ENCODE measurements at regions not wholly inside any gene's neighbourhood (a gene's known extent, or its start where the extent isn't known, plus 50 kb on each side); places are given as distances from the start of the nearest gene placed in this dataset.

- ChIA-PET POLR2A (no interaction called here), CTCF (no interaction called here)
- DNase-seq (ENCODE audit: low read depth), result no peak
- H3K4me3 ChIP-seq (ENCODE audit: low read depth, low read length), result no peak overlapping the region
- TF ChIP-seq CTCF (IDR thresholded peaks at IDR 0.05; ENCODE audit: insufficient read depth, low read depth, low read length), result no peak
- no peaks in the 10 kb centered on the region for H3K27me3 ChIP-seq (ENCODE audit: control insufficient read depth, insufficient read depth, low read length)
- H3K36me3 ChIP-seq (ENCODE audit: control insufficient read depth, insufficient read depth, low read length), result no peaks in the 10 kb centered on the region
Observed at GRCh38 chr6:167449094-167449861, 124.4 kb downstream of the TTLL2 start.

DNA sequence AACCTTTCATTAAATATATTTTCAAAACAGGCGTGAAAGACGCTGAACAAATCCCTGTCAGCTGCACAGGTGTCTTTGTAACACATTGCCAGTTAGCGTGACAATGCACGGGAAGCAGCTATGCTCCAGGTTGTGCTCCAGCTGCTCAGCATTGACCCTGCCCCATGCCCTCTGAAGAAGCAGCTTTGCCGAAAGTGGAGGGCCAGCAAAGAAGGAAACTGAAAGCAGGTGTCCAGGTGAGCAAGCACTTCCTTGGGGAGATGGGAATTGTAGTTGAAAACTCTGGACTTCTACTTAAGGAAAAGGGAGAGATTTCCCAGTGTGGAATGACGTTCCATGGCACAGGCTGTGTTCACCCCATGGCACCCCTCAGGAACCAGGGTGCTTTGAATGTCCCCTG, 125.7 kb downstream of the TTLL2 start:
- CTCF ChIA-PET, result no interaction called here
- POLR2A ChIA-PET, result no interaction called here

DNA sequence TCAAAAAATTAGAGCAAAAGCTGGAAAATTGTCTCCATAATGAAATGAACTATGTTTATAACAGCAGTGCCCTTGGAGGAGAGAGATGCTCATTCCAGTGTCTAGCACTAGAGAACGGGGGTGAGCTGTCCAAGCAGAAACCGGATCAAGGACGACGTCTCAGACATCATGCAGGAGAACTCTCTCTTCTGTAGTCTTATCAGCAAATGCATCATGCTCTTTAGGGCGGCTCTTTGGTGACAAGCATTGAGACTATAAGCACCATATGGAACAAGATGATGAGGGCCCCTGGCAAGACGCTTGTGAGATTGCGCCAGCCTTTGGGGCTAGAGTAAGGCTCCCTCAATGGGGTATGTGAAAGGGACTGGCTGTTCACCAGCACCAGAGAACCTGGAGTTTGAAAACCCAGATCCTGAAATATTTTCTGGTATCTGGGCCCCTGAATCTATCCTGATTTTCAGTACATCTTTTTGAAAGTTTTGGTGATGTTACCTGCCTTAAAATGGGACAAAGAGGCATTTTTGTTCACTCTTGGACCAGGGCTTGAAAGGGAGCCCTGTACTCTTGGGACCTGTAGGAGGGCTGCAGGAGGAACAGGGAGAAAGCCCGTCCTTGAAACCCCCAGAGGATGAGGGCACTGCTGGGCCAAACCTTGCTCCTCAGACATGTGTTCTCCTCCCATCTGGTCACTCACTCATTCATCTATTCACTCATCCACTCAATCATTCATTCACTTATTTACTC, 127.6 kb downstream of the TTLL2 start:
- TF ChIP-seq CTCF (IDR thresholded peaks at IDR 0.05; ENCODE audit: insufficient read depth, low read depth, low read length), result no peak
- Histone ChIP-seq H3K36me3 (ENCODE audit: control insufficient read depth, insufficient read depth, low read length) (no peaks in the 10 kb centered on the region), H3K27me3 (ENCODE audit: control insufficient read depth, insufficient read depth, low read length) (no peaks in the 10 kb centered on the region), H3K4me3 (ENCODE audit: low read depth, low read length) (no peak overlapping the region)
- ChIA-PET POLR2A (no interaction called here), CTCF (no interaction called here)
- no peak for DNase-seq (ENCODE audit: low read depth)

More for the DNA sequence above, 125.7 kb downstream of the TTLL2 start:
- DNase-seq (ENCODE audit: low read depth), result no peak
- Histone ChIP-seq H3K27me3 (ENCODE audit: control insufficient read depth, insufficient read depth, low read length) (no peaks in the 10 kb centered on the region), H3K4me3 (ENCODE audit: low read depth, low read length) (no peak overlapping the region), H3K36me3 (ENCODE audit: control insufficient read depth, insufficient read depth, low read length) (no peaks in the 10 kb centered on the region)
- no peak for TF ChIP-seq CTCF (IDR thresholded peaks at IDR 0.05; ENCODE audit: insufficient read depth, low read depth, low read length)

GRCh38 chr6:167453082-167453446, 128.2 kb downstream of the TTLL2 start:
- no peak for DNase-seq (ENCODE audit: low read depth)
- no peaks in the 10 kb centered on the region for H3K36me3 ChIP-seq (ENCODE audit: control insufficient read depth, insufficient read depth, low read length)
- CTCF ChIA-PET, result no interaction called here
- TF ChIP-seq CTCF (IDR thresholded peaks at IDR 0.05; ENCODE audit: insufficient read depth, low read depth, low read length), result no peak
- H3K4me3 ChIP-seq (ENCODE audit: low read depth, low read length), result no peak overlapping the region
- no peaks in the 10 kb centered on the region for H3K27me3 ChIP-seq (ENCODE audit: control insufficient read depth, insufficient read depth, low read length)
- POLR2A ChIA-PET, result no interaction called here

GRCh38 chr6:167454003-167454402, 129.1 kb downstream of the TTLL2 start:
- TF ChIP-seq CTCF (IDR thresholded peaks at IDR 0.05; ENCODE audit: insufficient read depth, low read depth, low read length), result no peak
- no peak overlapping the region for H3K4me3 ChIP-seq (ENCODE audit: low read depth, low read length)
- ChIA-PET CTCF (no interaction called here), POLR2A (no interaction called here)
- no peaks in the 10 kb centered on the region for H3K36me3 ChIP-seq (ENCODE audit: control insufficient read depth, insufficient read depth, low read length)
- no peaks in the 10 kb centered on the region for H3K27me3 ChIP-seq (ENCODE audit: control insufficient read depth, insufficient read depth, low read length)
- no peak for DNase-seq (ENCODE audit: low read depth)
